ENCODE measurements at regions not wholly inside any gene's neighbourhood (a gene's known extent, or its start where the extent isn't known, plus 50 kb on each side); places are given as distances from the start of the nearest gene placed in this dataset.
"Not testable (repeated sequence)": the region's sequence is repeated elsewhere in the genome, so short reads cannot be mapped to it uniquely, and the experiment has no call there.

- no peak for DNase-seq (ENCODE audit: low spot score)
Measured at GRCh38 chr16:5979905-5980550, 882.4 kb upstream of the EEF2KMT start.

GRCh38 chr16:5977329-5977728 is 879.7 kb upstream of the EEF2KMT start:
- DNase-seq (ENCODE audit: low spot score): no peak

- no peak for DNase-seq (ENCODE audit: low spot score)
Measured at GRCh38 chr16:5972747-5973146, 875.2 kb upstream of the EEF2KMT start.

GRCh38 chr16:5971924-5972323 is 874.3 kb upstream of the EEF2KMT start:
- no peak for DNase-seq (ENCODE audit: low spot score)

GRCh38 chr16:5971106-5971505 is 873.5 kb upstream of the EEF2KMT start:
- no peak for DNase-seq (ENCODE audit: low spot score)

- no peak for DNase-seq (ENCODE audit: low spot score)
Measured at GRCh38 chr16:5966004-5966403, 868.4 kb upstream of the EEF2KMT start.

- DNase-seq (ENCODE audit: low spot score): no peak
Measured at GRCh38 chr16:5965321-5965720, 867.7 kb upstream of the EEF2KMT start.

GRCh38 chr16:5951486-5951885 is 853.9 kb upstream of the EEF2KMT start:
- no peak for DNase-seq (ENCODE audit: low spot score)

GRCh38 chr16:5944971-5945370 is 847.4 kb upstream of the EEF2KMT start:
- DNase-seq (ENCODE audit: low spot score): no peak

- no peak for DNase-seq (ENCODE audit: low spot score)
Measured at GRCh38 chr16:5938607-5939006, 841.0 kb upstream of the EEF2KMT start.

- DNase-seq (ENCODE audit: low spot score): no peak
Measured at GRCh38 chr16:5932906-5933305, 835.3 kb upstream of the EEF2KMT start.

GRCh38 chr16:5928476-5929065 is 831.0 kb upstream of the EEF2KMT start:
- DNase-seq (ENCODE audit: low spot score): no peak

GRCh38 chr16:5925850-5926249 is 828.3 kb upstream of the EEF2KMT start:
- DNase-seq (ENCODE audit: low spot score): no peak

GRCh38 chr16:5922686-5923085 is 825.1 kb upstream of the EEF2KMT start:
- no peak for DNase-seq (ENCODE audit: low spot score)

- no peak for DNase-seq (ENCODE audit: low spot score)
Measured at GRCh38 chr16:5918567-5919130, 821.1 kb upstream of the EEF2KMT start.

GRCh38 chr16:5917436-5918195 is 820.0 kb upstream of the EEF2KMT start:
- DNase-seq (ENCODE audit: low spot score): no peak

GRCh38 chr16:5916711-5917191 is 819.2 kb upstream of the EEF2KMT start:
- DNase-seq (ENCODE audit: low spot score): no peak

GRCh38 chr16:5911241-5911640 is 813.6 kb upstream of the EEF2KMT start:
- no peak for DNase-seq (ENCODE audit: low spot score)

- DNase-seq (ENCODE audit: low spot score): not testable (repeated sequence)
Measured at GRCh38 chr16:5909556-5909955, 812.0 kb upstream of the EEF2KMT start.

- DNase-seq (ENCODE audit: low spot score): no peak
Measured at GRCh38 chr16:5907544-5907943, 809.9 kb upstream of the EEF2KMT start.

- DNase-seq (ENCODE audit: low spot score): no peak
Measured at GRCh38 chr16:5906351-5906750, 808.8 kb upstream of the EEF2KMT start.

- DNase-seq (ENCODE audit: low spot score): no peak
Measured at GRCh38 chr16:5905935-5906334, 808.3 kb upstream of the EEF2KMT start.

GRCh38 chr16:5903832-5904231 is 806.2 kb upstream of the EEF2KMT start:
- DNase-seq (ENCODE audit: low spot score): no peak
